Mononuclear cell (primary cell): ENCODE measurements at regions not wholly inside any gene's neighbourhood (a gene's known extent, or its start where the extent isn't known, plus 50 kb on each side); places are given as distances from the start of the nearest gene placed in this dataset.
"Not testable (repeated sequence)": the region's sequence is repeated elsewhere in the genome, so short reads cannot be mapped to it uniquely, and the experiment has no call there.

ENCODE experiments used
- H3K27me3 ChIP-seq: 2 replicates; pipeline ENCODE4 v1.6.0; 2011; ENCODE audit warnings: low read length, control low read depth; ENCODE audit not compliant: insufficient read depth
- H3K4me1 ChIP-seq: 2 replicates; pipeline ENCODE4 v1.5.1; 2011; ENCODE audit warnings: mild to moderate bottlenecking, low read length, control low read depth; ENCODE audit not compliant: insufficient read depth
- H3K4me3 ChIP-seq: 2 replicates; pipeline ENCODE4 v1.5.1; 2011; ENCODE audit warnings: mild to moderate bottlenecking, low read length, moderate library complexity
- H3K9me3 ChIP-seq: 2 replicates; pipeline ENCODE4 v1.5.1; 2011; ENCODE audit warnings: low read depth, mild to moderate bottlenecking, control low read depth, low read length

DNA sequence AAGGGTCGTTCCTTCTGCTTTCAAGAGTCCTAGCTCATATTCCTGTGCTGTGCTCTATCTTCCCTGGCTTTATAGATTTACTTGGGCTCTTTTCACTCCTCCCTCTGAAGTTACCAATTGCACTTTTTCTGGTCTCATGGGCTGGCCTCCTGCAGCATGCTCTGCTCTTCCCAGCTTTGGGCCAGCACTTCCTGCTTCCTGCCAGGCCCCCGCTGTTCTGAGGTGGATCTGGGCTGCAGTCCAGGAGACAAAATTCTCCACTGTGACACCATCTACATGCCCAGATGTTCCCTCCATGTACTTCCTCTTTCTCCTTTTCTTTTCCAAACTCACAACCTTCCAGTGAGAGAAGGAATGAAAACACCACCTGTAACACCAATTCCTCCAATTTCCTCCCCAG, 145.2 kb upstream of the PLGLB2 start:
- not testable (repeated sequence) for H3K9me3 ChIP-seq, H3K4me1 ChIP-seq, H3K27me3 ChIP-seq, H3K4me3 ChIP-seq

DNA sequence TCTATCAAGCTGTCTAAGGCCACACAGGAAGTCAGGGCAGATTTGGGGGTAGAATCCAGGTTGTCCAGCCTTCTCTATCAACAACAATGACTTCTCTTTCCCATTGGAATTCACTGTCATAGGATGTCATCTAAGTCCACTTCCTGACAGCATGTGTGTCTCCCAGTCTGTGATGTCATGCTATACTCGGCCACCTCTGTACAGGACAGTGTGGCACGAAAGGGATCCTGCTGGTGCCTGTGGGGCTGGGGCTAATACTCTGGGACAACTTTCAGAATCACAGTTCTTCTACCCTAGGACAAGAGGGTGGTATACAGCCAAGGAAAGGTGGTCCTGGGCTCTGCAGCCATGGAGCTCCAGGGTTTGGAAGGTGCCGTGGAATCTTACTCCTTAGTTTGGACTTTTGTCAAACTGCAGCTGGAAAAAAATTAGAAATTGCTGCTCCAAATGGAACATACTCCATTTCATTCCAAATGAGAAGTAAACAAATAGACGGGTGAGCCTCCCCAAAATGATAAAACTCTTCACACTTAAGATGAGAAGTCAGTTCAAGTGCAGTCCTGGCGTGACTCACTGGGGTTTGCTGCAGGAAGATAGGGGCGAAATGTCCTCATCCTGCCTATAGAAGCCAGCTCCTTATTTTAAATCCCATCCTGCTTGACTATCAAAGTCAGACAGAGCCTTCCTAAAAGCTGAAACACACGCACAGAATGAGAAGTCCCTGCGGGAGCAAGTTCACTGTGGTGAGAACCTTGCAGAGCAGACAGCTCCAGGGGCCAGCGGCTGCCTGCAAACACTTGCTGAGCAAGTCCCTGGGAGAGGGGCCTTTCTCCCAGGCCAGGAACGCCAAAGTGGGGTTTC, 144.2 kb upstream of the PLGLB2 start:
- not testable (repeated sequence) for H3K27me3 ChIP-seq, H3K9me3 ChIP-seq, H3K4me3 ChIP-seq, H3K4me1 ChIP-seq

DNA sequence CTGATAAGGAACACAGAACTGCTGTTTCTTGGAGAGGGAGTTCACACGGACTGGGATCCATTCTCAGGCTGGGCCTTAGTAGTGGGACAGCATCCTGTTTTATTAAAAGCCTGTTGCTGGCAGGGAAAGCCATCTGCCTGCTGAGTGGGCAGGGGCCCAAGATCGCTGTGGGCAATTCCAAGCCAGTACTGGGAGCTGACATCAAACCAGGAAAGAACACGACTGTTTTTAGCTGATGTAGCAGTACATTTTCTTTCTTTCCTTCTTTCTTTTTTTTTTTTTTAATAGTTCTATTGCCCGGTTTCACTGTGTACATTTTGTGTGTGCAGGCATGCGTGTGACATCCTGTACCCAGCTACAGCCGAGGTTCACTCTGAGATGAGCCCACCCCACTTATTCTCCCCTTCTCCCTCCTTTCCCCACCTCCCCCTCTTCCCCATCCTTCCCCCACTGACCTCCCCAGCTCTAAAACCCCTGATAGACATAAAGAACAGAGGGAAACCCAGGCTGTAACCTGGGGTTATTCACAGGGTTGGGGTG, 143.5 kb upstream of the PLGLB2 start:
- not testable (repeated sequence) for H3K27me3 ChIP-seq, H3K4me1 ChIP-seq, H3K9me3 ChIP-seq, H3K4me3 ChIP-seq

DNA sequence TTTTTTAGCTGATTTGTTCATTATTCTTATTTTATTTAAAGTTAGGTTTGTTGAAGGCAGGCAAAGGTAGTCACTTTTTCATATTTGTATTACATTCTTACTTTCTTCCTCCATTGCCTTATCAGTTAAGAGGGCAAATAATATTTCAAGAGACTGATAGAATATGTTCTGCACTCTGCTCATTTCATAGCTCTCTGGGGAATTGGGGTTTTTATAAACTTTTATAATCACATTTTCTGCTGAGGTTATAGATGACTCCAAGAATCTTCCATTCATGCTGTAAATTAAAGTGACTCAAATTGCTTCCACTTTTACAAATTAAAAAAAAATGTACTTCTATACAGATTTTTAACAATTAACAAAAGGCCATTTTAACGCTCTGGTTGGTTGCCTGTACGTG, 142.9 kb upstream of the PLGLB2 start:
- H3K4me3 ChIP-seq, H3K4me1 ChIP-seq, H3K9me3 ChIP-seq, H3K27me3 ChIP-seq: not testable (repeated sequence)

DNA sequence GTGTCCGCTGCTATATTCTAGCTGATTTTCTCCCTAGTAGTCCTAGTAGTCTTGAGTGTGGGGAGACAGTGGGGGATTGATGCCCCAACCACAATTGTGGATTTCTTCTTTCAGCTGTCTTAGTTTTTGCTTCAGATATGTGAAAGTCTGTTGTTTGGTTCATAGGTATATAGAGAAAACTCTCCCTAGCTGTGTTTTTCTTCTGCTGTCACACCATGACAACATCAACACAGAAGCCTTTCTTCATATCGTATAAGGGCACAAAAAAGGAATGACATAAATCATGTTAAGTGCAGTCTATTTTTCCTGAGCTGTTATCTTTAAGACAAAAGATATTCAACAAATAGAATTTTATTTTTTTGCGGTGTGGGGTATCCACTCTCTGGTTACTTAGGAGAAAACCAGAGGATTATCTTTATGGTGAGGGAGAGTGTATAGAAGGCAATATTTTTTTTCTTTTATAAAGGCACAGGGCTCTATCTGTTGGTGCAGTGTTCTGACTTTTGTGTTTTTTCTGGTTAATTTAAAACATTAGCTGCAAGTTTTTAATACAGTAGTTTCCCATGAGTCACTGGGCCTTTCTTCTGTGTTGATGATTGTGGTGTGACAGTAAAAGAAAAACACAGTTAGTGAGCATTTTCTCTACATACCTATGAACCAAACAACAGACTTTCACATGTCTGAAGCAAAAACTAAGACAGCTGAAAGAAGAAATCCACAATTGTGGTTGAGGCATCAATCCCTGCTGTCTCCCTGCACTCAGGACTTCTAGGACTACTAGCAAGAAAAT, 139.3 kb upstream of the PLGLB2 start:
- not testable (repeated sequence) for H3K9me3 ChIP-seq, H3K4me1 ChIP-seq, H3K4me3 ChIP-seq, H3K27me3 ChIP-seq

DNA sequence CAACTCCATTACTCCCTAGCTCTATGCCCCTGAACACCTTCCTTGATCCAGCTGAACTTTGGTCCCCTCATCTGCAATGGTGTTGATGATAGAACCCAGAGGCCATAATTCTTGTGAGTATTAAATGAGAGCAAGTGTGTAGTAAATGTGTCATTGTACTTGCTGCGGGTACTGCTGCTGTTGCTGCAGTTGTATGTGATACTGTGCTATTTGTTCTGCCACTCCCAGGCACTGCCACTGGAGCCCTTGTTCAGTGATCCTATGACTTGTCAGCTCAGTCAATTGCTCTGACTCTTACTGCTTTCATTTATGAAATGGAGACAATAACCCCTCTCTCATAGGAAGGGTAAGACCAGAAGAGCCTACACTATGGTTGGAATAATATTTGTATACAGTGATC, 136.9 kb upstream of the PLGLB2 start:
- H3K9me3 ChIP-seq, result not testable (repeated sequence)

DNA sequence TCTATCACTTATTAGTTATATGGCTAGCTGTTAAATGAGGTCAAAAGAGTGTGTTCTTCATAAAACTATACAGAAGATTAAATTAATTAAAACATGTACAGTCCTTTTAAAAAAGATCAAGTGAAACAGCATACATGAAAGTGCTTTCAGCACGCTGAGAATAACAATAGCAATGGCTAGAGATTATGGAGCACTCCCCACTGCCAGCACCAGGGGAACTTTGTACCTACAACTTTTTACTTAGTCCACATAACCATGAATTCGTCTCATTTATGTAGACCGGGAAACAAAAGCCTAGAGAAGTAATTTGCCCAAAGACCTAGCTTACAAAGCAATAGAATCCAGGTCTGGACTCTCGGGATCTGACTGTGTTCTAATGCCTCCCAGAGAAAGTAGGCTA, 136.5 kb upstream of the PLGLB2 start:
- H3K4me3 ChIP-seq, H3K9me3 ChIP-seq, H3K27me3 ChIP-seq, H3K4me1 ChIP-seq: not testable (repeated sequence)

More for the DNA sequence above, 136.9 kb upstream of the PLGLB2 start:
- not testable (repeated sequence) for H3K4me3 ChIP-seq, H3K4me1 ChIP-seq, H3K27me3 ChIP-seq

DNA sequence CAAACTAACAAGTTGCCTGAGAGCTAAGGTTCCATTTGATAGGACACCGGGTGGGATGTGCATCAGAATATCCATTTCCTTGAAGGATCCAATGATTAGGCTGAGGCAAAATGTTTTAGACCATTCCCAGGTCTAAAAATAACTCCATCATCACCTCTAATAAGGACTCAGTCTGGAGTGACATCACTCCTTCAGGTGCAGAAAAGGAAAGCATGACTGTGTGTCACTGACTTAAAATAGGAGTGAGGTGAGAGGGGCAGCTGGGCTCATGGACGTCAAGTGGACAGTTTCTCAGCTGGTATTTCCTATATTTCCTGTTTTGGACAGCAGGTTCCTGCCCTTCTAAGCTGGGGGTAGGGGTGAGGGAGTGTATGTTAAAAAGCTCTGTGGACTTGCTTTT, 135.9 kb upstream of the PLGLB2 start:
- H3K9me3 ChIP-seq, H3K4me3 ChIP-seq, H3K27me3 ChIP-seq, H3K4me1 ChIP-seq: not testable (repeated sequence)

DNA sequence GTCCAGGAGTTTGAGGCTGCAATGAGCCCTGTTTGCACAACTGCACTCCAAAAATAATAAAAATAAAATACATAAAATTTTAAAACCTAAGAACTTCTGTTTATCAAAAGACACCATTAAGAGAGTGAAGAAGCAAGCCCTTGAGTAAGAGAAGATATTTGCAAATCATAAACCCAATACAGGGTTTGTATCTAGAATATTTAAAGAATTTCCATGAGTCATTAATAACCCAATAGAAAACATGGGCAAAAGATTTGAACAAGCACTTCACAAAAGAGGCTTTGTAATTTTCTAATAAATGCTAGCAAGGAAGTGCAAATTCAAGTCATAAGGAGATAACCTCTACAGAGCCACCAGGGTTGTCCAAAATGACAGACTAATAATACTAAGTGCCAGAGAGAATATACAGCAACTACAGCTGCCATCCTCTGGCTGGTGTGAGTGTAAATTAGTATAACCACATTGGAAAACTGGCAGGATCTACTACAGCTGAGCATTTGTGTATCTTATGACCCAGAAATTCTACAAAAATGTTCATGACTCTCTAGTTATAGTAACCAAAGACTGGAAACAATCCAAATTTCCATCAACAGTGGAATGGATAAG, 133.0 kb upstream of the PLGLB2 start:
- not testable (repeated sequence) for H3K9me3 ChIP-seq, H3K4me3 ChIP-seq, H3K27me3 ChIP-seq, H3K4me1 ChIP-seq

DNA sequence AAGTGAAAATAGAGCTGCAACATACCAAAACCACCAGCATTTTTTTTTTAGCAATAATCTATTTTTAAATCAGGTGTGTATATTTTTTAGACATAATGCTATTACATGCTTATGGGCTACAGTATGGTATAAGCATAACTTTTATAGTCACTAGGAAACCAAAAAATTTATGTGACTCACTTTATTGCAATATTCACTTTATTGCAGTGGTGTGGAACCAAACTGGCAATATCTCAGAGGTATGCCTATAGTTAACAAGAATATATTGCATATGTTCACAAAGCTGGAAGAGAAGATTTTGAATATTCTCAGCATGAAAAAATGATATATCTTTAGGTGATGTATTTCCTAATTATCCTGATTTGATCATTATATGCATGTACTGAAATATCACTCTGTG, 128.8 kb upstream of the PLGLB2 start:
- H3K9me3 ChIP-seq, H3K4me3 ChIP-seq, H3K4me1 ChIP-seq, H3K27me3 ChIP-seq: not testable (repeated sequence)

DNA sequence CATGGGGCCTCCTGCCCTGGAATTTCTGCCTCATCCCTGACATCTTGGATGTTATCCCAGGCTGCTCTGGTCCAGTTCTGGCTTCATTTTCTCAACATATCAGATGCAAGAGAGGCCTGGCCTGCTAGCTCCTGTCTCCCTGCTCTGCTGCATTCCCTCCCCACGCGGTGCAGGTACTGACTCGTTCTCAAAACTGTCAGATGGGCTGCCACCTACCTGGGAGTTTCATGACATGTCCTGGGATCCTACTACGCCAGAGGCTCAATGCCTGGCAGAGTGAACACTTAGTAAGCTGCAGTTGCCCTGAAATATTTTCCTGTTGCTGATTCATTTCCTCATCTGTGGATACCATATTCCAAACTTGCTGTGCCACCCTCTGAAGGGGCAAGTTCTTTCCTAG, 126.7 kb upstream of the PLGLB2 start:
- H3K27me3 ChIP-seq, H3K4me3 ChIP-seq, H3K4me1 ChIP-seq, H3K9me3 ChIP-seq: not testable (repeated sequence)

DNA sequence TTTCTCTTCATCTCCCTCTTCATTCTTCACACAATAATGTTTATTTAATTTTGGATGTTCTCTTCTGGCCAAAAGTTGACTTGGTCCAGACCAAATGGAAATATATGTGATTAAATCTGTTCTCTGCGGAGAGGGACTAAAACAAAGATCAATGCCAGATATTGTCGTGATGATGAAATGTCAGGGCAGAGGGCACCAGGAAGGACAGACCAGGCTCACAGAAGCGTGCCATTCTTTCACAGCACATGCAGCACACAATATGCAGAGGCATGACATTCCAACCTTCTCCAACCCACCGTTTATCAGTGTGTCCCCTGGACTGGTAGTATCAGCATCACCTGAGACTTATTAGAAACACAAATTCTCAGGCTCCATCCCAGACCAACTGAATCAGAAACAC, 125.2 kb upstream of the PLGLB2 start:
- not testable (repeated sequence) for H3K4me1 ChIP-seq, H3K27me3 ChIP-seq, H3K4me3 ChIP-seq, H3K9me3 ChIP-seq

DNA sequence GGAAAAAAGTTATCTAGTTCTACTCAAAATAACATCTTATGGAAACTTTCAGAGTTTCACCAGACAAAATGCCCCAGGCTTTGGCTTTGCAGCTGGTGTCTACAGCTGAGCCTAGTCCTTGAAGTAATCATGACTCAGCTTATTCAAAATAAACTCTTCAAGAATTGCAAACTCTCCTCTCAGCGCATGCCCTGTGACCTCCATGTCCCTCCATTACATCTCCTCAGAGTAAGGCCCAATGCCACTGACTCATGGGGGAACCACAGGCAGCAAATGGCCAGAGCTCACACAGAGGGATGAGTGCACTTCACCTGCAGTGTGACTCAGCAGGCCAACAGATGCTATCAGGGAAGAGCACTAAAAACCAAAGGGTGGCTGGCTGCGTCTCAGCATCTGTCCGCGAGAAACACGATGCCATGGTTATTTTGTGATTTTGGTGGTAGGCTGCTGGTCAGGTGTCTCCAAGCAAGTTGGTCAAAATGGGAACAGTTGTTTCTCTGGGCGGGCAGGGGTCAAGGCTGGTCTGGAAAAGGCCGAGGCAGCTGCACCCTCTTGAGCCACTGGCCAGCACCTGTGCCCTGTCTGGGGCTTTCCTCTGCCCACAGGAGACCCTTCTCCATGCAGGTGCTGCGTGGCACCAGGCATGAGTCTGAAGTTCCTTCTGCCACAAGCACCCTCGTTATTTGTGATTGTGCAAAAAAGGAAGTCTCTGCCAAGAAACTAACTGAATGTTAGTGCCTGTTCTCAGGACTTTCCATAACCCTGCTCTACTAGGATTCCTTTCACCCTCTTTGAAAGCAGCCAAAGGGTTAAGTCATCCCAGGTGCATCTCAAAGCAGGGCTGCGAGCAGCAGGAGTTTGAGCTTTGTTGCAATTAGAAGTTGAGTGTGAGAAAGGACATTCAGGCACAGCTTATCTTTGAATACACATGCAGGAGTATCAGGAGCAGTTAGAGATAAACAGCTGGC, 118.1 kb upstream of the PLGLB2 start:
- not testable (repeated sequence) for H3K4me1 ChIP-seq, H3K27me3 ChIP-seq, H3K4me3 ChIP-seq, H3K9me3 ChIP-seq

DNA sequence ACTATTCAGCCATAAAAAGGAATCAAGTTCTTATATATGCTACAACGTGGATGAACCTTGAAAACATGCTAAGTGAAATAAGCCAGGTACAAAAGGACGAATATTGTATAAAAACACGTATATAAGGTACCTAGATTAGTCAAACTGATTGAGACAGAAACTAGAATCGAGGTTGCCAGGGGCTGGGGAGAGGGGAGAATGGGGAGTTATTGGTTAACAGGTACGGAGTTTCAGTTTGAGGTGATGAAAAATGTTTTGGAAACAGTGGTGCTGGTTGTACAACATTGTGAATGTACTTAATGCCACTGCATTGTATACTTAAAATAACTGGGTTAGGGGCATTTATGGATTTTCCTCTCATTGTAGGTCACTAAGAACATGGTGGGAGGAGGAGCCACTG, 117.0 kb upstream of the PLGLB2 start:
- not testable (repeated sequence) for H3K9me3 ChIP-seq, H3K4me3 ChIP-seq, H3K4me1 ChIP-seq, H3K27me3 ChIP-seq

DNA sequence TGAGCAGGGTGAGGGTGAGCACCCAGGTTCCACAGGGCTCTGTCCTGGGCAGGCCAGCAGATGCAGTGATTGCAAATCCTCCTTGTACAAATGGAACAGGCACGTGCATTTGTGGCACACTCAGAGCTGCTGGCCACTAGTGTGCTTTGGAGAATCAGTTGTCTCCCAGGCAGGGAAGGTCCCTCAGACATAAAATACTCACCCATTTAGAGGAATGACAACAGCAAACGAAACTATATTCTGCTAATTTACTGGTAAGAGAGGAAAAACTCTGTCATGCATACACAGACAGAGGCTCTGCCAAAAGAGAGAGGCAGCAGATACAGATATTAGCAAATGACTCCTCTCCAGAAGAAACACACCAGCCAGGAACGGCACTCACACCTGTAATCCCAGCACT, 116.5 kb upstream of the PLGLB2 start:
- not testable (repeated sequence) for H3K9me3 ChIP-seq, H3K4me1 ChIP-seq, H3K27me3 ChIP-seq, H3K4me3 ChIP-seq
